Gastroesophageal sphincter (tissue), 4 donors: ENCODE measurements at regions not wholly inside any gene's neighbourhood (a gene's known extent, or its start where the extent isn't known, plus 50 kb on each side); places are given as distances from the start of the nearest gene placed in this dataset.

ENCODE experiments used
- ATAC-seq: fragments of 150-250 bp; one replicate; pipeline ENCODE4 v1.9.1; 2016; ENCODE audit warnings: mild to moderate bottlenecking, moderate library complexity
- H3K27ac ChIP-seq, 4 donors: fragments of 200-600 bp; sonication (generic) in 3 of 4; 1 replicate in 3 of 4; 2 replicates in 1 of 4; pipeline ENCODE4 v1.5.1; 2016 to 2019
- H3K27me3 ChIP-seq: fragments of 200-600 bp; sonication (generic); one replicate; pipeline ENCODE4 v1.5.1; 2019
- H3K36me3 ChIP-seq, 2 donors: fragments of 200-600 bp; sonication (generic); one replicate each; pipeline ENCODE4 v1.5.1; 2019; ENCODE audit warnings: control low read depth in 1 of 2
- H3K4me1 ChIP-seq, 3 donors: fragments of 200-600 bp; sonication (generic); 1 replicate in 2 of 3; 2 replicates in 1 of 3; pipeline ENCODE4 v1.5.1; 2016 to 2019; ENCODE audit warnings: control low read depth in 2 of 3
- H3K4me3 ChIP-seq, 2 donors: fragments of 200-600 bp; sonication (generic); one replicate each; pipeline ENCODE4 v1.5.1; 2019; ENCODE audit warnings: mild to moderate bottlenecking in 1 of 2, moderate library complexity in 1 of 2
- H3K9me3 ChIP-seq, 3 donors: fragments of 200-600 bp; sonication (generic); one replicate each; pipeline ENCODE4 v1.5.1; 2017 to 2019; ENCODE audit warnings: control low read depth in 2 of 3
- CTCF ChIP-seq, 4 experiments: fragments of 200-600 bp in 2 of 4; fragments of 450-650 bp in 2 of 4; sonication (generic) in 1 of 4; IDR thresholded peaks; one replicate each; pipeline ENCODE4 v1.5.1; 2017 to 2019; ENCODE audit warnings: antibody characterized with exemption in 4 of 4, mild to moderate bottlenecking in 2 of 4, moderate library complexity in 2 of 4
- EP300 ChIP-seq: sonication (generic); formaldehyde crosslinking; IDR thresholded peaks from one replicate; pipeline ENCODE4 v1.6.1; 2017; ENCODE audit warnings: antibody characterized with exemption, mild to moderate bottlenecking
- POLR2A ChIP-seq, 2 donors: fragments of 450-650 bp; IDR thresholded peaks; one replicate each; pipeline ENCODE4 v1.6.1; 2017; ENCODE audit warnings: antibody characterized with exemption in 2 of 2, mild to moderate bottlenecking in 2 of 2, moderate library complexity in 1 of 2
- POLR2AphosphoS5 ChIP-seq: sonication (generic); formaldehyde crosslinking; IDR thresholded peaks from one replicate; pipeline ENCODE4 v1.6.1; 2017; ENCODE audit warnings: antibody characterized with exemption
- WGBS, 2 donors: methylation state at CpG; one replicate each; pipeline ENCODE4 v1.1.5; 2018; ENCODE audit warnings: low coverage in 1 of 2; 5-methylcytosine and 5-hydroxymethylcytosine counted together

- H3K27me3 ChIP-seq, result no peaks in the 10 kb centered on the region
- no peak for TF ChIP-seq EP300
- no peak for ATAC-seq
- peaks cover 0 to 28% (median 0%) of the 10 kb centered on the region in 3 donors for H3K4me1 ChIP-seq
- no peaks in the 10 kb centered on the region for H3K9me3 ChIP-seq
- no peak overlapping the region for H3K27ac ChIP-seq
- no peaks in the 10 kb centered on the region for H3K36me3 ChIP-seq
- WGBS, 2 donors, result 100% methylated on average over 1 of the region's 1 CpG; no CpG with 5 or more reads in 1 of the 2 donors
- H3K4me3 ChIP-seq, result no peak overlapping the region
These were observed 150.9 kb downstream of the TM9SF2 start for GRCh38 chr13:99652141-99652540.

DNA sequence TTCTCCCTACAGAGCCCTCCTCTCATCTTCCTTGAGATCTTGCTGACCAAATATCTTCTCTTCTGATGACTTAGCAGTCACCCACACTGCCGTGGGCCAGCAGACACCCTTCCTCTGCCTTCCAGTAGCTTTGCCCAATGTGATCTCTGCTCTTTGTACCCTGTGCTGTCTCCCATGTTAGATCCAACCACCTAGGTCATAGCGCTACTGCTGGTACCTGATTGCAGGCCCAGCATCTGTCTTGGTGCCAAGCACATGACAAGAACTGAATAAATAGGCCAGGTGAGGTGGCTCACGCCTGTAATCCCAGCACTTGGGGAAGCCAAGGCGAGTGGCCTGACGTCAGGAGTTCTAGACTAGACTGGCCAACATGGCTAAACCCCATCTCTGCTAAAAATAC, 149.7 kb downstream of the TM9SF2 start:
- TF ChIP-seq EP300 (no peak), POLR2A (IDR thresholded peaks at IDR 0.05) (no peak), POLR2AphosphoS5 (no peak), CTCF (IDR thresholded peaks at IDR 0.05) (no peak)

DNA sequence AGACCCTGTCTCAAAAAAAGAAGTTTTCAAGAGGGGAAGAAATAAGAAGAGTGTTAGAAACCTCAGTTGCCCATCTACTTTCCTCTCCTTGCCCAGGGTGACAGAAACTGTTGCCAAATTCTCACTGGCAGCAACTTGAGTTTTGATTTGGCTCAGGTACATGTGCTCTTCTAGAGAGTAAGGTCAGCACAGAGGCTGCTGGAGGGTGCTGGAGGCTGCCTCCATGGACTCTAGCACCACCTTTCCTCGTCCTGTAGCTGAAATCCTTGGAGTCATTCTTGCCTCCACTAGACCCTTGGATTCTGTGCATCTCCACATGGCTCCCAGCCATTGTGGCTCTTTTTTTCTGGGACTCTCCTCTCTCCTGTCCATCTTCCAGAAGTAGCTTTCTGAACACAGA, 149.1 kb downstream of the TM9SF2 start:
- 100% methylated on average over 1 of the region's 1 CpG; no CpG with 5 or more reads in 1 of the 2 donors for WGBS, 2 donors
- H3K27ac ChIP-seq, result no peak overlapping the region
- peaks cover 0 to 12% (median 0%) of the 10 kb centered on the region in 3 donors for H3K4me1 ChIP-seq
- H3K9me3 ChIP-seq, result no peaks in the 10 kb centered on the region
- H3K27me3 ChIP-seq, result no peaks in the 10 kb centered on the region
- H3K4me3 ChIP-seq, result no peak overlapping the region
- H3K36me3 ChIP-seq, result no peaks in the 10 kb centered on the region
- no peak for TF ChIP-seq POLR2AphosphoS5
- TF ChIP-seq EP300, result no peak
- TF ChIP-seq CTCF (IDR thresholded peaks at IDR 0.05), result no peak
- no peak for ATAC-seq

More for the DNA sequence above, 149.7 kb downstream of the TM9SF2 start:
- H3K4me1 ChIP-seq, result peaks cover 0 to 17% (median 0%) of the 10 kb centered on the region in 3 donors
- WGBS, 2 donors, result 89% methylated on average over 3 of the region's 5 CpGs; no CpG with 5 or more reads in 1 of the 2 donors
- no peaks in the 10 kb centered on the region for H3K9me3 ChIP-seq
- H3K36me3 ChIP-seq, result no peaks in the 10 kb centered on the region
- H3K27me3 ChIP-seq, result no peaks in the 10 kb centered on the region
- H3K27ac ChIP-seq, result no peak overlapping the region
- ATAC-seq, result no peak
- no peak overlapping the region for H3K4me3 ChIP-seq

- Histone ChIP-seq H3K27ac (no peak overlapping the region), H3K36me3 (no peaks in the 10 kb centered on the region), H3K4me3 (no peak overlapping the region), H3K27me3 (no peaks in the 10 kb centered on the region), H3K9me3 (no peaks in the 10 kb centered on the region), H3K4me1 (peaks cover 0 to 12% (median 0%) of the 10 kb centered on the region in 3 donors)
- 64 to 74% methylated on average over 4 of the region's 4 CpGs for WGBS, 2 donors
- TF ChIP-seq POLR2AphosphoS5 (no peak), EP300 (no peak), POLR2A (IDR thresholded peaks at IDR 0.05) (no peak), CTCF (IDR thresholded peaks at IDR 0.05) (no peak)
- no peak for ATAC-seq
These were observed 147.7 kb downstream of the TM9SF2 start for GRCh38 chr13:99648927-99649326.

GRCh38 chr13:99648066-99648665, 146.9 kb downstream of the TM9SF2 start:
- 62 to 79% methylated on average over 7 to 8 of the region's 8 CpGs for WGBS, 2 donors
- no peaks in the 10 kb centered on the region for H3K9me3 ChIP-seq
- no peaks in the 10 kb centered on the region for H3K27me3 ChIP-seq
- H3K4me3 ChIP-seq, result no peak overlapping the region
- H3K36me3 ChIP-seq, result no peaks in the 10 kb centered on the region
- H3K27ac ChIP-seq, result no peak overlapping the region
- peaks cover 0 to 12% (median 0%) of the 10 kb centered on the region in 3 donors for H3K4me1 ChIP-seq
- ATAC-seq, result no peak
- TF ChIP-seq EP300 (no peak), POLR2AphosphoS5 (no peak)

DNA sequence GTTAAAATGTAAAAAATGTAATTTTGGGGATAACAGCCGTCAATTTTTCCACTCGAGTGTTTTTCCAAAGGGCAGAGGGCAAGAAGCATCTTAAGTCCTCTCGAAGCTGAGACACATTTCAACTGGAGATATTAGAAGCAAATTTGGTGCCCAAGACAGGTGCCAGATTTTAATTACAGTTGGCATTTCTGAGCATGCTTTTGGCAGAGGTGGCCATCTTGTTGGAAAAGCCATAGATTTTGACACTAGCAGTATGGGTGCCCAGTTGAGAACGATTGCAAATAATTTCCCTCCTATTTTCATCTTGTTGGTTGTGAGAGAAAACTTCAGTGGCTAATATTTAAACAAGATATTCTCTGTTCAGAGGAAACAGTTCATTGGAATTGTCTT, 146.3 kb downstream of the TM9SF2 start:
- Histone ChIP-seq H3K4me1 (peaks cover 0 to 12% (median 0%) of the 10 kb centered on the region in 3 donors), H3K27me3 (no peaks in the 10 kb centered on the region), H3K27ac (no peak overlapping the region), H3K36me3 (no peaks in the 10 kb centered on the region), H3K9me3 (no peaks in the 10 kb centered on the region), H3K4me3 (no peak overlapping the region)
- TF ChIP-seq CTCF (IDR thresholded peaks at IDR 0.05) (no peak), POLR2AphosphoS5 (no peak), POLR2A (IDR thresholded peaks at IDR 0.05) (no peak), EP300 (no peak)
- WGBS, 2 donors, result 59 to 78% methylated on average over 4 of the region's 4 CpGs
- ATAC-seq, result no peak
